ENCODE measurements at regions not wholly inside any gene's neighbourhood (a gene's known extent, or its start where the extent isn't known, plus 50 kb on each side); places are given as distances from the start of the nearest gene placed in this dataset.

GRCh38 chr5:167973126-167973525 lies 318.3 kb upstream of the WWC1 start:
- Histone ChIP-seq H3K4me3 (no peak overlapping the region), H3K36me3 (no peaks in the 10 kb centered on the region), H3K4me1 (no peaks in the 10 kb centered on the region), H3K9me3 (no peaks in the 10 kb centered on the region), H3K27me3 (replicated peaks in 1 of 7) (no peaks in the 10 kb centered on the region), H3K27ac (no peak overlapping the region)
- intact Hi-C loops (cut with DNase I; ENCODE audit: low total_unique reads): no loop called here
- 78 to 87% (median 82%) methylated on average over 4 of the region's 4 CpGs for WGBS, 5 donors
- no peak for TF ChIP-seq POLR2AphosphoS5 (IDR thresholded peaks at IDR 0.05)
- no peak for TF ChIP-seq CTCF (IDR thresholded peaks at IDR 0.05 in 8 of 11, conservative IDR thresholded peaks at IDR 0.05 in 3 of 11)
- TF ChIP-seq POLR2A (IDR thresholded peaks at IDR 0.05): no peak
- DNase-seq: no peak

GRCh38 chr5:167984951-167985350 lies 306.5 kb upstream of the WWC1 start:
- Histone ChIP-seq H3K36me3 (no peaks in the 10 kb centered on the region), H3K27me3 (replicated peaks in 1 of 7) (no peaks in the 10 kb centered on the region), H3K4me3 (no peak overlapping the region), H3K27ac (no peak overlapping the region), H3K9me3 (no peaks in the 10 kb centered on the region), H3K4me1 (no peaks in the 10 kb centered on the region)
- intact Hi-C loops (cut with DNase I; ENCODE audit: low total_unique reads): no loop called here
- 64 to 94% (median 86%) methylated on average over 1 of the region's 1 CpG for WGBS, 5 donors
- no peak for TF ChIP-seq POLR2A (IDR thresholded peaks at IDR 0.05)
- no peak for TF ChIP-seq CTCF (IDR thresholded peaks at IDR 0.05 in 8 of 11, conservative IDR thresholded peaks at IDR 0.05 in 3 of 11)
- TF ChIP-seq POLR2AphosphoS5 (IDR thresholded peaks at IDR 0.05): no peak
- no peak for DNase-seq

- H3K36me3 ChIP-seq: no peaks in the 10 kb centered on the region
- H3K9me3 ChIP-seq: no peaks in the 10 kb centered on the region
- H3K4me3 ChIP-seq: no peak overlapping the region
- 65 to 74% (median 70%) methylated on average over 8 of the region's 8 CpGs for WGBS, 5 donors
- no peak overlapping the region for H3K27ac ChIP-seq
- H3K4me1 ChIP-seq: no peaks in the 10 kb centered on the region
- no peaks in the 10 kb centered on the region for H3K27me3 ChIP-seq (replicated peaks in 1 of 7)
- TF ChIP-seq POLR2A (IDR thresholded peaks at IDR 0.05) (no peak), CTCF (IDR thresholded peaks at IDR 0.05 in 8 of 11, conservative IDR thresholded peaks at IDR 0.05 in 3 of 11) (no peak), POLR2AphosphoS5 (IDR thresholded peaks at IDR 0.05) (no peak)
- intact Hi-C loops (cut with DNase I; ENCODE audit: low total_unique reads): no loop called here
- DNase-seq: no peak
Measured at GRCh38 chr5:167985373-167985772, 306.1 kb upstream of the WWC1 start.

GRCh38 chr5:167987490-167988280 lies 303.8 kb upstream of the WWC1 start:
- Histone ChIP-seq H3K9me3 (no peaks in the 10 kb centered on the region), H3K36me3 (no peaks in the 10 kb centered on the region), H3K27me3 (replicated peaks in 1 of 7) (no peaks in the 10 kb centered on the region), H3K27ac (no peak overlapping the region), H3K4me1 (no peaks in the 10 kb centered on the region), H3K4me3 (no peak overlapping the region)
- intact Hi-C loops (cut with DNase I; ENCODE audit: low total_unique reads): no loop called here
- DNase-seq: no peak
- TF ChIP-seq POLR2A (IDR thresholded peaks at IDR 0.05) (no peak), CTCF (IDR thresholded peaks at IDR 0.05 in 8 of 11, conservative IDR thresholded peaks at IDR 0.05 in 3 of 11) (no peak), POLR2AphosphoS5 (IDR thresholded peaks at IDR 0.05) (no peak)
- WGBS, 5 donors: 75 to 79% (median 78%) methylated on average over 12 of the region's 12 CpGs
